ENCODE measurements at regions not wholly inside any gene's neighbourhood (a gene's known extent, or its start where the extent isn't known, plus 50 kb on each side); places are given as distances from the start of the nearest gene placed in this dataset.

GRCh38 chr5:158541536-158542297 lies 558.0 kb downstream of the EBF1 start:
- no peak for TF ChIP-seq CTCF (IDR thresholded peaks at IDR 0.05; ENCODE audit: borderline replicate concordance, extremely low read depth, low read length, poor library complexity, severe bottlenecking)
- no peak for TF ChIP-seq EZH2 (IDR thresholded peaks at IDR 0.05; ENCODE audit: borderline replicate concordance, low read depth, low read length, severe bottlenecking)
